Mesenchymal stem cell (in vitro differentiated cells and primary cell): ENCODE measurements at regions not wholly inside any gene's neighbourhood (a gene's known extent, or its start where the extent isn't known, plus 50 kb on each side); places are given as distances from the start of the nearest gene placed in this dataset.
A peak's percentile ranks its signal among the peaks of the same experiment; 100 is the strongest.

Source experiments
- DNase-seq: peaks from one replicate; pipeline ENCODE4 v3.0.0-alpha.2; 2013
- H2AFZ ChIP-seq: one replicate; pipeline ENCODE4 v1.6.1; 2013; ENCODE audit warnings: low read depth, mild to moderate bottlenecking, control low read depth, inconsistent platforms, low read length, moderate library complexity
- H2AK5ac ChIP-seq: 2 replicates; pipeline ENCODE4 v1.6.1; 2013; ENCODE audit warnings: low read length, moderate library complexity, mild to moderate bottlenecking, inconsistent platforms; ENCODE audit not compliant: severe bottlenecking
- H2BK120ac ChIP-seq: one replicate; pipeline ENCODE4 v1.6.1; 2013; ENCODE audit warnings: low read depth, mild to moderate bottlenecking, inconsistent platforms, low read length, moderate library complexity
- H2BK12ac ChIP-seq, 2 experiments: one replicate each; pipeline ENCODE4 v1.6.1; 2013; ENCODE audit warnings: inconsistent platforms in 2 of 2, low read length in 2 of 2, mild to moderate bottlenecking in 2 of 2, moderate library complexity in 2 of 2, control low read depth in 1 of 2
- H2BK15ac ChIP-seq: one replicate; pipeline ENCODE4 v1.6.1; 2013; ENCODE audit warnings: mild to moderate bottlenecking, low read depth, inconsistent platforms; ENCODE audit not compliant: poor library complexity, severe bottlenecking
- H2BK5ac ChIP-seq: 2 replicates; pipeline ENCODE4 v1.6.1; 2013; ENCODE audit warnings: low read depth, mild to moderate bottlenecking, low read length, control low read depth, inconsistent platforms; ENCODE audit not compliant: poor library complexity, severe bottlenecking
- H3K14ac ChIP-seq, 2 experiments: one replicate each; pipeline ENCODE4 v1.6.1; 2013; ENCODE audit warnings: inconsistent platforms in 2 of 2, low read length in 2 of 2, control low read depth in 1 of 2, mild to moderate bottlenecking in 1 of 2, moderate library complexity in 1 of 2
- H3K18ac ChIP-seq, 2 experiments: one replicate each; pipeline ENCODE4 v1.6.1; 2013; ENCODE audit warnings: inconsistent platforms in 2 of 2, low read length in 2 of 2, control low read depth in 1 of 2, low read depth in 1 of 2, mild to moderate bottlenecking in 1 of 2
- H3K23ac ChIP-seq, 2 experiments: one replicate each; pipeline ENCODE4 v1.6.1; 2013; ENCODE audit warnings: inconsistent platforms in 2 of 2, low read length in 2 of 2, mild to moderate bottlenecking in 2 of 2, moderate library complexity in 2 of 2, control low read depth in 1 of 2
- H3K27ac ChIP-seq: 2 replicates; pipeline ENCODE4 v1.5.1; 2013; ENCODE audit warnings: mild to moderate bottlenecking, moderate library complexity, low read length, control low read depth, inconsistent platforms; ENCODE audit not compliant: poor library complexity, severe bottlenecking
- H3K27me3 ChIP-seq, 2 experiments: 2 replicates each; pipeline versions ENCODE4 v1.6.1 to v1.7.0; 2013; ENCODE audit warnings: low read length in 2 of 2, mild to moderate bottlenecking in 2 of 2, moderate library complexity in 2 of 2, control low read depth in 1 of 2, inconsistent platforms in 1 of 2; ENCODE audit not compliant: control insufficient read depth in 1 of 2, insufficient read depth in 1 of 2
- H3K36me3 ChIP-seq, 2 experiments: 2 replicates each; pipeline versions ENCODE4 v1.6.1 to v1.7.0; 2013; ENCODE audit warnings: low read length in 2 of 2, control low read depth in 1 of 2, inconsistent platforms in 1 of 2, low read depth in 1 of 2, mild to moderate bottlenecking in 1 of 2; ENCODE audit not compliant: insufficient read depth in 2 of 2, control insufficient read depth in 1 of 2
- H3K4ac ChIP-seq, 2 experiments: one replicate each; pipeline ENCODE4 v1.6.1; 2013; ENCODE audit warnings: inconsistent platforms in 2 of 2, low read length in 2 of 2, mild to moderate bottlenecking in 2 of 2, moderate library complexity in 2 of 2, control low read depth in 1 of 2, low read depth in 1 of 2
- H3K4me1 ChIP-seq: 2 replicates; pipeline ENCODE4 v1.6.1; 2013; ENCODE audit warnings: low read depth, low read length, control low read depth; ENCODE audit not compliant: control insufficient read depth, insufficient read depth
- H3K4me2 ChIP-seq: 2 replicates; pipeline ENCODE4 v1.6.1; 2013; ENCODE audit warnings: low read length, mild to moderate bottlenecking, inconsistent platforms; ENCODE audit not compliant: poor library complexity, severe bottlenecking
- H3K4me3 ChIP-seq, 2 experiments: 2 replicates each; pipeline versions ENCODE4 v1.5.1 to v1.7.0; 2013; ENCODE audit warnings: low read length in 2 of 2, mild to moderate bottlenecking in 2 of 2, control low read depth in 1 of 2, low read depth in 1 of 2; ENCODE audit not compliant: insufficient read depth in 1 of 2
- H3K79me1 ChIP-seq: replicated peaks from 2 replicates; pipeline ENCODE4 v1.6.1; 2013; ENCODE audit warnings: mild to moderate bottlenecking, control low read depth, low read length, inconsistent platforms; ENCODE audit not compliant: poor library complexity, severe bottlenecking
- H3K9ac ChIP-seq: 2 replicates; pipeline ENCODE4 v1.7.0; 2013; ENCODE audit warnings: mild to moderate bottlenecking, low read length, moderate library complexity
- H3K9me3 ChIP-seq: 2 replicates; pipeline ENCODE4 v1.7.0; 2013; ENCODE audit warnings: mild to moderate bottlenecking, low read length; ENCODE audit not compliant: control insufficient read depth
- H4K8ac ChIP-seq: one replicate; pipeline ENCODE4 v1.6.1; 2013; ENCODE audit warnings: inconsistent platforms, mild to moderate bottlenecking, low read length, moderate library complexity
- H4K91ac ChIP-seq: one replicate; pipeline ENCODE4 v1.6.1; 2013; ENCODE audit warnings: mild to moderate bottlenecking, low read length, inconsistent platforms
- WGBS: methylation state at CpG from one replicate; pipeline ENCODE4 v1.1.7; 2013; ENCODE audit warnings: mixed read lengths; 5-methylcytosine and 5-hydroxymethylcytosine counted together

DNA sequence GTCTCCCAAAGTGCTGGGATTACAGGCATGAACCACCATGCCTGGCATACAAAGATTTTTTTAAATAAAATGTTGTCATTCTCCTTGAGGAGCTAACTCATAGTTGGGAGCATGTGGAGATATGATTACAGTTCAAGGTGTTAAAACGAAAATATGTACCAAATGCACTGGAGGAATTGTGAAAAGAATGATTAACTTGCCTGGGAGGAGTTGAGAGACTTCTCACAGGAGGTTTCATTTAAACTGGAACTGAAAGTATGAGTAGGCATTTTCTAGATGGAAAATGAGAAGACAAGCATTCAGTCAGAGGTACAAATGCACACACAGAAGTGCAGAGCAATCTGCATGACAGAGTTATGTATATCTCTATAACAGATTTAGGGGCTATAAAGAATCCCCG, 126.6 kb upstream of the PDE1A start:
- 91% methylated on average over 2 of the region's 2 CpGs for WGBS
- no peak for DNase-seq
- H3K27ac ChIP-seq = peak overlapping the region; percentile 71
- H3K4ac ChIP-seq = no peak overlapping the region
- H2BK12ac ChIP-seq = no peak overlapping the region
- peaks cover 3% of the 10 kb centered on the region for H3K4me1 ChIP-seq
- no peak overlapping the region for H4K91ac ChIP-seq
- H4K8ac ChIP-seq = no peak overlapping the region
- H2BK120ac ChIP-seq = no peak overlapping the region
- H3K27me3 ChIP-seq = no peaks in the 10 kb centered on the region
- H3K18ac ChIP-seq = no peak overlapping the region
- H2BK15ac ChIP-seq = no peak overlapping the region
- H3K4me3 ChIP-seq = no peak overlapping the region
- H2BK5ac ChIP-seq = no peak overlapping the region
- no peak overlapping the region for H3K14ac ChIP-seq
- H3K9me3 ChIP-seq = no peaks in the 10 kb centered on the region
- H2AK5ac ChIP-seq = no peak overlapping the region
- no peaks in the 10 kb centered on the region for H3K79me1 ChIP-seq
- H2AFZ ChIP-seq = no peak overlapping the region
- no peak overlapping the region for H3K23ac ChIP-seq
- H3K36me3 ChIP-seq = no peaks in the 10 kb centered on the region
- no peak overlapping the region for H3K9ac ChIP-seq
- no peak overlapping the region for H3K4me2 ChIP-seq

DNA sequence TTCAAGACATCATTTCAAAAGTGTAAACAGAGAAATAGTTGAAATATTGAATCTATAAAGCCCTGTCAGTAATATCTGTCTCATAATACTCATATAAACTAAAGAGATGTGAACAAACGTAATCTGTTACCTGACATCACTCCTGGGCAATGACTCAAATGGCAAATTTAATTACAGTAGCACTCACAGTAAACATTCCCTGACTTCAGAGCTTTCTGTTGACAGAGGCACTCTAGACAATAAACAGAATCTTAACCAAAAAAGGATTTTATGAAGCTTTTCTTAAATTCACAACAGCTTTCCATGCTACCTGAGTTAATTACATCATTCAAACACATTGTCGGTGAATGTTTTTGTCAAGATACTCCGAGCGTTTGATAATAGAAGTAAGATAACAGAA, 128.1 kb upstream of the PDE1A start:
- H3K9me3 ChIP-seq = no peaks in the 10 kb centered on the region
- no peak overlapping the region for H3K27ac ChIP-seq
- H2BK120ac ChIP-seq = no peak overlapping the region
- no peak overlapping the region for H3K4me2 ChIP-seq
- H4K91ac ChIP-seq = no peak overlapping the region
- no peak overlapping the region for H3K14ac ChIP-seq
- no peak overlapping the region for H2BK12ac ChIP-seq
- H3K79me1 ChIP-seq = no peaks in the 10 kb centered on the region
- no peak overlapping the region for H2BK15ac ChIP-seq
- H3K4me1 ChIP-seq = peaks cover 3% of the 10 kb centered on the region
- DNase-seq = no peak
- H3K4me3 ChIP-seq = no peak overlapping the region
- H2AK5ac ChIP-seq = no peak overlapping the region
- H2BK5ac ChIP-seq = no peak overlapping the region
- no peaks in the 10 kb centered on the region for H3K36me3 ChIP-seq
- no peak overlapping the region for H3K4ac ChIP-seq
- H3K27me3 ChIP-seq = no peaks in the 10 kb centered on the region
- H3K23ac ChIP-seq = no peak overlapping the region
- no peak overlapping the region for H3K18ac ChIP-seq
- no peak overlapping the region for H2AFZ ChIP-seq
- H4K8ac ChIP-seq = no peak overlapping the region
- H3K9ac ChIP-seq = no peak overlapping the region
- 71% methylated on average over 1 of the region's 4 CpGs for WGBS

DNA sequence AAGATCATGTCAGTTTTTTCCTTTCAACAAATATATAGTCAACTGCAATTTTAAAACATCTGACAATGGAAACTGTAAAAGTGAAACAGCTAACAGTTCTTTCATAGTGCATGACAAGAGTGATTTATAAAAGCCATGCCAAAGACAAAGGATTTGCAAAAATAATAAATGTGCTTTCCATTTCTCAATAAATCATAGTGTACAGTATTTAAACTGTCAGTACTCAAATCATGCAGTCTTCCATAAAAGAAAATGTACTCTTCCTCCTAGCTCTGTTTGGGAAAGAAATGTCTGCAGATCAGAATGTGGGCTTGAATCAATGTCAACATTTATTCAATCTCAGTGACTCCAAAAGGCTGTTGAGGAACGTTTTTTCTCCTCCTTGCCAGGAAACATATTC, 131.7 kb upstream of the PDE1A start:
- no peak overlapping the region for H3K9ac ChIP-seq
- H2AFZ ChIP-seq = no peak overlapping the region
- H4K91ac ChIP-seq = no peak overlapping the region
- no peak overlapping the region for H3K14ac ChIP-seq
- no peak overlapping the region for H3K18ac ChIP-seq
- 73% methylated on average over 1 of the region's 1 CpG for WGBS
- no peak overlapping the region for H2AK5ac ChIP-seq
- no peaks in the 10 kb centered on the region for H3K79me1 ChIP-seq
- no peak overlapping the region for H2BK15ac ChIP-seq
- no peaks in the 10 kb centered on the region for H3K36me3 ChIP-seq
- H3K23ac ChIP-seq = no peak overlapping the region
- no peak overlapping the region for H2BK5ac ChIP-seq
- no peak overlapping the region for H3K27ac ChIP-seq
- no peaks in the 10 kb centered on the region for H3K27me3 ChIP-seq
- H4K8ac ChIP-seq = no peak overlapping the region
- H3K4me1 ChIP-seq = no peaks in the 10 kb centered on the region
- H3K4me2 ChIP-seq = no peak overlapping the region
- H2BK120ac ChIP-seq = no peak overlapping the region
- H3K9me3 ChIP-seq = no peaks in the 10 kb centered on the region
- no peak overlapping the region for H2BK12ac ChIP-seq
- H3K4me3 ChIP-seq = no peak overlapping the region
- DNase-seq = no peak
- no peak overlapping the region for H3K4ac ChIP-seq

DNA sequence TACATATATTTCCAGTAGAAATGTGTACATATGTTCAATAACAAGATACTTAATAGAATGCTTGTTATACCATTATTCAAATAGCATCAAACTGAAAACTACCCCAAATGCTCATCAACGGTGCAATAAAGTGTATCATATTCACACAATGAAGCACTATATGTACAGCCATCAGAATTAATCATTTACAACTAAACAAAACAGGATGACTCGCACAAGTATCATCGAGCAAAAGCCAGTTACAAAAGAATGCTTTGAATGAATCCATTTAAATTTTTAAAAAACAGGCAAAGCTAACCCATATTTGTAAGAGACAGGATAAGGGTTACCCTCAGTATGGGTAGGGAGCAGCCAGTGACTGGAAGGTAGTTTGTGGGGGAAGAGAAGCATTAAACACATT, 132.8 kb upstream of the PDE1A start:
- no peak overlapping the region for H2AFZ ChIP-seq
- no peak overlapping the region for H3K4me3 ChIP-seq
- H3K14ac ChIP-seq = no peak overlapping the region
- no peak overlapping the region for H2BK120ac ChIP-seq
- H3K4me2 ChIP-seq = no peak overlapping the region
- no peak overlapping the region for H3K23ac ChIP-seq
- H3K9ac ChIP-seq = no peak overlapping the region
- H2AK5ac ChIP-seq = no peak overlapping the region
- H3K4ac ChIP-seq = no peak overlapping the region
- H3K9me3 ChIP-seq = no peaks in the 10 kb centered on the region
- no peak overlapping the region for H3K18ac ChIP-seq
- no peak overlapping the region for H2BK5ac ChIP-seq
- H3K79me1 ChIP-seq = no peaks in the 10 kb centered on the region
- peak overlapping the region; percentile 8 for H3K27ac ChIP-seq
- 42% methylated on average over 1 of the region's 3 CpGs for WGBS
- H2BK12ac ChIP-seq = no peak overlapping the region
- H3K36me3 ChIP-seq = no peaks in the 10 kb centered on the region
- no peaks in the 10 kb centered on the region for H3K4me1 ChIP-seq
- no peaks in the 10 kb centered on the region for H3K27me3 ChIP-seq
- no peak overlapping the region for H2BK15ac ChIP-seq
- H4K8ac ChIP-seq = no peak overlapping the region
- no peak overlapping the region for H4K91ac ChIP-seq
- no peak for DNase-seq
